Right atrium auricular region (tissue), 2 donors: ENCODE measurements at regions not wholly inside any gene's neighbourhood (a gene's known extent, or its start where the extent isn't known, plus 50 kb on each side); places are given as distances from the start of the nearest gene placed in this dataset.

ENCODE experiments used
- DNase-seq: peaks from one replicate; pipeline ENCODE4 v3.0.0-alpha.2; 2019; ENCODE audit warnings: low spot score
- H3K27ac ChIP-seq, 2 donors: fragments of 200-600 bp; sonication (generic); 1 replicate in 1 of 2; 2 replicates in 1 of 2; pipeline ENCODE4 v1.5.1; 2016 to 2019
- H3K27me3 ChIP-seq, 2 donors: fragments of 200-600 bp; sonication (generic); one replicate each; pipeline versions ENCODE4 v1.5.1 to v1.6.0; 2017 to 2019
- H3K36me3 ChIP-seq: fragments of 200-600 bp; sonication (generic); one replicate; pipeline ENCODE4 v1.5.1; 2016
- H3K4me1 ChIP-seq, 2 donors: fragments of 200-600 bp; sonication (generic); one replicate each; pipeline versions ENCODE4 v1.5.1 to v1.6.0; 2017 to 2019
- H3K4me3 ChIP-seq, 2 donors: fragments of 200-600 bp; sonication (generic); 1 replicate in 1 of 2; 2 replicates in 1 of 2; pipeline ENCODE4 v1.5.1; 2017 to 2019; ENCODE audit warnings: mild to moderate bottlenecking in 1 of 2, moderate library complexity in 1 of 2
- H3K9me3 ChIP-seq, 2 donors: fragments of 200-600 bp; sonication (generic); one replicate each; pipeline ENCODE4 v1.5.1; 2019
- TF ChIP-seq, protein P1 (sequence below), 2 donors: fragments of 200-600 bp; sonication (generic); IDR thresholded peaks; one replicate each; pipeline ENCODE4 v1.5.1; 2019; ENCODE audit warnings: antibody characterized with exemption in 2 of 2

DNA sequence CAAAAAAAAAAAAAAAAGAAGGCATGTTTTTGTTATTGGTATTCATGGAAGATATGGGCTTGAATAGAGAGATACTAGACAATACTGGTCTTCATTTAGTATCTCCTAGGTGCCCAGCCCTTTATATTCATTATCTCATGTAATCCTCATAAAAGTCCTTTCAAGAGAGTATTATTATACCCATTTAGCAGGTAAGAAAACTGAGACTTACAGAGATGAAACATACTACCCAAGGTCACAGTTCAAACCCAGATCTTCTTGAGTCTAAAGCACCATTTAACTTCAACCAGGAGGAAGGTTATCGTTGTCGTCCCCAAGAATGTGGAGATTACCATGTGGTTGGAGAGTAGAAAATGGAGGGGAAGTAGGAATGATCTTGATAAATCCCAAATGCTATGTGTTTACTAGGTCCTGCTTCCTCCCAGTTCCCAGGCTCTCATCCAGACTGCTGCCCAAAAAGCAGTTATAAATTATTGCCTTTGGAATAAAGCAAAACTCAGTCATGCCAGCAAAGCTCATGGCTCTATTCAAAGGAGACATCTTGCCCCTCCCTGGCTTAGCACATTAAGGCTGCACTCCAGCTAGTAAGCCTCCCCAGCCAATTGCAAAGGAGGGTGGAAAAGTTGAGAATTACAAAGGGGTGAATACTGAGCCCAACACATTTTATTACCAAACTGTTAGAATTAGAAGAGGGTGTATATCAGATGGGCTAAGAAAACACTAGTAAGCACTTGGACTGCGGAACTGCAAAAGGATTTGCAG is 163.9 kb downstream of the PIK3R1 start:
- DNase-seq, result no peak
- Histone ChIP-seq H3K27ac (peak overlapping the region in 1 of 2 donors; percentile 14), H3K4me1 (peaks cover 0 to 8% of the 10 kb centered on the region in 2 donors)

DNA sequence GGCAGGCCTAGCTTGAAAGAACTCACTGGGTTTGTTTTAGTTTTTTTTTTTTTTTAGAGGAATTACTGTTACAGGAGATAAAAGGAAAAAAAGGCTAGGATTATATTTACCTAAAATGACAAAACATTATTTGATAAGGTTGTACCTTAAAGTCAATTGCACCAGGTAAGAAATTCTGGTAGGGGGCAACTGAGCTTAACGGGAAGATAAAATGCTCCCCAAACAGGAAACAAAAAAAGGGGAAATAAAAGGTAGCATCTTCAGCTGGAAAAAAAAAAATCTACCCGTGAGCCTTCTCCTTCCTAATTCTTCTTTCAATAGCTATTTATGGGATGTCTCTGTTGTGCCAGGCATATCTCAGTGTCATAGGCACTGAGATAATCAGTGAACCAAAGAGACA is 164.5 kb downstream of the PIK3R1 start:
- H3K4me1 ChIP-seq, result peaks cover 0 to 8% of the 10 kb centered on the region in 2 donors
- H3K9me3 ChIP-seq, result no peaks in the 10 kb centered on the region
- DNase-seq, result no peak
- H3K27ac ChIP-seq, result peak overlapping the region in 1 of 2 donors; percentile 14
- H3K4me3 ChIP-seq, result no peak overlapping the region
- H3K27me3 ChIP-seq, result no peaks in the 10 kb centered on the region
- no peaks in the 10 kb centered on the region for H3K36me3 ChIP-seq
- TF ChIP-seq, protein P1, sequence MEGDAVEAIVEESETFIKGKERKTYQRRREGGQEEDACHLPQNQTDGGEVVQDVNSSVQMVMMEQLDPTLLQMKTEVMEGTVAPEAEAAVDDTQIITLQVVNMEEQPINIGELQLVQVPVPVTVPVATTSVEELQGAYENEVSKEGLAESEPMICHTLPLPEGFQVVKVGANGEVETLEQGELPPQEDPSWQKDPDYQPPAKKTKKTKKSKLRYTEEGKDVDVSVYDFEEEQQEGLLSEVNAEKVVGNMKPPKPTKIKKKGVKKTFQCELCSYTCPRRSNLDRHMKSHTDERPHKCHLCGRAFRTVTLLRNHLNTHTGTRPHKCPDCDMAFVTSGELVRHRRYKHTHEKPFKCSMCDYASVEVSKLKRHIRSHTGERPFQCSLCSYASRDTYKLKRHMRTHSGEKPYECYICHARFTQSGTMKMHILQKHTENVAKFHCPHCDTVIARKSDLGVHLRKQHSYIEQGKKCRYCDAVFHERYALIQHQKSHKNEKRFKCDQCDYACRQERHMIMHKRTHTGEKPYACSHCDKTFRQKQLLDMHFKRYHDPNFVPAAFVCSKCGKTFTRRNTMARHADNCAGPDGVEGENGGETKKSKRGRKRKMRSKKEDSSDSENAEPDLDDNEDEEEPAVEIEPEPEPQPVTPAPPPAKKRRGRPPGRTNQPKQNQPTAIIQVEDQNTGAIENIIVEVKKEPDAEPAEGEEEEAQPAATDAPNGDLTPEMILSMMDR (IDR thresholded peaks at IDR 0.05), result no peak

More for the DNA sequence above, 163.9 kb downstream of the PIK3R1 start:
- no peaks in the 10 kb centered on the region for H3K27me3 ChIP-seq
- TF ChIP-seq, protein P1 (IDR thresholded peaks at IDR 0.05), result no peak
- no peaks in the 10 kb centered on the region for H3K36me3 ChIP-seq
- no peak overlapping the region for H3K4me3 ChIP-seq
- H3K9me3 ChIP-seq, result no peaks in the 10 kb centered on the region

DNA sequence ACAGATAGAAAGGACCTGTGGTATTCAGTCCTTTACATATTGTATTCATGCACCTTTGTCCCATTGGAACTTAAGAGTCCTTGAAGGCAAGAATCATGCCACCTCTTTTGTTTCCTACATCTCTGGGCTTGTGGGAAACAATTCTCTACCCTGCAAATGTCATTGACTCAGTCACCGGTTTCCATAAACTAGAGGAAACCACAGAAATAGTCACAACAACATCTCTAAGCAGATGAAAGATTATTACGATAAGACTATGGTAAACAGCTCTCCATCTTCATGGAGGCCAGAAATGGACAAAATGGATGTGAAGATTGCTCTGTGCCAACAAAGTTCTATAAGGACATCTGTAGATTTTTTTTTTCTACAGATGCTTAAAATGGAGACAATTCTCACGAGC is 165.5 kb downstream of the PIK3R1 start:
- Histone ChIP-seq H3K4me3 (no peak overlapping the region), H3K36me3 (no peaks in the 10 kb centered on the region), H3K27ac (no peak overlapping the region), H3K9me3 (no peaks in the 10 kb centered on the region), H3K4me1 (peaks cover 0 to 8% of the 10 kb centered on the region in 2 donors), H3K27me3 (no peaks in the 10 kb centered on the region)
- no peak for DNase-seq
- TF ChIP-seq, protein P1 (IDR thresholded peaks at IDR 0.05), result no peak

DNA sequence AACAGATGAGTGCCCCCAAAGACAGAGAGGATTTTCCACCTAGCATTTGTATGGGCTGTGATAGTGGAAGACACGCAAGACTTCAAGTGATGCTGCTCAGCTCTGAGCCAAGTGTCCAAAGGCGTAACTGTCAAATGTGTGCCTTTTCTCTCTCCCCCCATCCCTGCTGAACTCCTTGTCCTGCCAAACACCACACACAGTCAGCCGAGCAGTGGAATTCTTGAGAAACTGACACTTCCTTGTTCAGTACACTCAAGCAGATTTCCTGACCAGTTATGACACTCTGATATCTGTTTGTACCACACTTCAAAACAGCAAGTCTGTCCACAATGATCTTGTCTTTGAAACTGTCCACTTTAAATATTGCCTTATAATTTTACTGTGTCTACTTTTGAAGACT is 166.4 kb downstream of the PIK3R1 start:
- Histone ChIP-seq H3K9me3 (no peaks in the 10 kb centered on the region), H3K27ac (peak overlapping the region in 1 of 2 donors; percentile 0), H3K36me3 (no peaks in the 10 kb centered on the region), H3K4me1 (peaks cover 0 to 8% of the 10 kb centered on the region in 2 donors), H3K4me3 (no peak overlapping the region), H3K27me3 (no peaks in the 10 kb centered on the region)
- TF ChIP-seq, protein P1 (IDR thresholded peaks at IDR 0.05), result no peak
- DNase-seq, result peak; percentile 67

DNA sequence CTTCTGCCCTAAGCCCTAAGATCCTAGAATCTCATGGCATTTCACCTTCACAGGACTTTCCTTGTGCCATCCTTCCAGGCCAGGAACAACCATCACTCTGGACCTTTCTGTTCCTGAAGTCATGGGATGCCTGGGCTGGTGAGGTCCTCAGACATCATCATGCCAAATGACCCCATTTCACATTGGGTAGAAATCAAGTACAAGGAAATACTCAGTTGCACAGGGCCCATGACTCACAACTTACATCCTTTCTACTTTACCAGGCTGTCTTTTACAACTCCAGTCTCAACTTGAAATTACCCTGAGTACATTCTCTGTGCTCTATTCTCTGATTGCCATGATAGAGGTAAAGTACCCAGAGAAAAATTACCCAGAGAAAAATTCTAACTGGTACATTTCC is 167.1 kb downstream of the PIK3R1 start:
- TF ChIP-seq, protein P1 (IDR thresholded peaks at IDR 0.05), result no peak
- no peak for DNase-seq
- Histone ChIP-seq H3K27me3 (no peaks in the 10 kb centered on the region), H3K9me3 (no peaks in the 10 kb centered on the region), H3K4me3 (no peak overlapping the region), H3K4me1 (peaks cover 0 to 8% of the 10 kb centered on the region in 2 donors), H3K36me3 (no peaks in the 10 kb centered on the region), H3K27ac (no peak overlapping the region)
